Body of pancreas (tissue), 4 donors: ENCODE measurements at regions not wholly inside any gene's neighbourhood (a gene's known extent, or its start where the extent isn't known, plus 50 kb on each side); places are given as distances from the start of the nearest gene placed in this dataset.

Experiments
- ATAC-seq: fragments of 150-250 bp; one replicate; pipeline ENCODE4 v1.9.1; 2016
- DNase-seq, 4 donors: peaks; one replicate each; pipeline ENCODE4 v3.0.0-alpha.2; 2019
- H3K27ac ChIP-seq, 4 donors: fragments of 200-600 bp; sonication (generic); 1 replicate in 3 of 4; 2 replicates in 1 of 4; pipeline versions ENCODE4 v1.5.1 to v1.6.1; 2016 to 2019; ENCODE audit warnings: mild to moderate bottlenecking in 1 of 4, mixed read lengths in 1 of 4, moderate library complexity in 1 of 4
- H3K27me3 ChIP-seq, 2 donors: fragments of 200-600 bp; sonication (generic); one replicate each; pipeline ENCODE4 v1.6.0; 2016; ENCODE audit warnings: mild to moderate bottlenecking in 1 of 2
- H3K36me3 ChIP-seq, 2 donors: fragments of 200-600 bp; sonication (generic); replicated peaks in 1 of 2; 2 replicates each; pipeline ENCODE4 v1.5.1; 2016; ENCODE audit warnings: low read depth in 2 of 2; ENCODE audit not compliant: insufficient read depth in 1 of 2
- H3K4me1 ChIP-seq: fragments of 200-600 bp; sonication (generic); one replicate; pipeline ENCODE4 v1.6.0; 2016
- H3K4me3 ChIP-seq, 2 donors: fragments of 200-600 bp; sonication (generic); 1 replicate in 1 of 2; 2 replicates in 1 of 2; pipeline ENCODE4 v1.5.1; 2016 to 2019
- H3K9me3 ChIP-seq, 3 donors: fragments of 200-600 bp; sonication (generic); 1 replicate in 2 of 3; 2 replicates in 1 of 3; pipeline ENCODE4 v1.5.1; 2016
- POLR2A ChIP-seq, 3 donors: fragments of 450-650 bp; IDR thresholded peaks; one replicate each; pipeline ENCODE4 v1.6.1; 2016; ENCODE audit warnings: antibody characterized with exemption in 3 of 3, mild to moderate bottlenecking in 2 of 3
- WGBS, 2 donors: methylation state at CpG; one replicate each; pipeline ENCODE4 v1.1.5; 2017; 5-methylcytosine and 5-hydroxymethylcytosine counted together
- intact Hi-C: fragments of 100-400 bp; cut with DNase I; formaldehyde crosslinking; loops from one replicate; pipeline ENCODE4 v1.15.1; 2023
- TF ChIP-seq, protein P1 (sequence below), 7 experiments: fragments of 450-650 bp in 4 of 7; fragments of 200-600 bp in 3 of 7; sonication (generic) in 3 of 7; IDR thresholded peaks; one replicate each; pipeline ENCODE4 v1.5.1; 2016 to 2019; ENCODE audit warnings: antibody characterized with exemption in 7 of 7

DNA sequence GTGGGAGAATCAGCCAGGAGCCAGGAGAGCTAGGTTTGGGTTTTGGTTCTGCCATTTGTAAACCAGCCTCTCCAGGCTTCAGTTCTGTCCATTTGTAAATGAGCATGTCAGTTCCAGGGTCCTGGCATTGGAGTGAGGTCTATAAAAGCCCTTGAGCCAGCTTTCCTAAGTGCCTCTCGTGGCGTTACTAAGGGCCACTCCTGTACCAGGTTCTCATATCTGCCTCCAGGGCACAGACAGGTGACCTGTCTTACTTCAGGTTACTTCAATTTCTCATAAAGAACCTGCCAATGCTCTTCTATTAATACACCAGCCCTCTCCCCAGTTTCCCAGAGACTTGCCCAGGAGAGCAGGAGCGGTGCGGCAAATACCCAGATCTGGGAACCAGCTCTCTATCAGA, 101.9 kb downstream of the VEGFA start:
- intact Hi-C loops, result no loop called here
- DNase-seq (no peak), ATAC-seq (no peak)
- Histone ChIP-seq H3K36me3 (no peaks in the 10 kb centered on the region), H3K4me3 (no peak overlapping the region), H3K4me1 (peaks cover 27% of the 10 kb centered on the region), H3K9me3 (no peaks in the 10 kb centered on the region), H3K27me3 (no peaks in the 10 kb centered on the region), H3K27ac (no peak overlapping the region)
- WGBS, 2 donors, result 94 to 96% methylated on average over 4 of the region's 4 CpGs
- TF ChIP-seq, protein P1, sequence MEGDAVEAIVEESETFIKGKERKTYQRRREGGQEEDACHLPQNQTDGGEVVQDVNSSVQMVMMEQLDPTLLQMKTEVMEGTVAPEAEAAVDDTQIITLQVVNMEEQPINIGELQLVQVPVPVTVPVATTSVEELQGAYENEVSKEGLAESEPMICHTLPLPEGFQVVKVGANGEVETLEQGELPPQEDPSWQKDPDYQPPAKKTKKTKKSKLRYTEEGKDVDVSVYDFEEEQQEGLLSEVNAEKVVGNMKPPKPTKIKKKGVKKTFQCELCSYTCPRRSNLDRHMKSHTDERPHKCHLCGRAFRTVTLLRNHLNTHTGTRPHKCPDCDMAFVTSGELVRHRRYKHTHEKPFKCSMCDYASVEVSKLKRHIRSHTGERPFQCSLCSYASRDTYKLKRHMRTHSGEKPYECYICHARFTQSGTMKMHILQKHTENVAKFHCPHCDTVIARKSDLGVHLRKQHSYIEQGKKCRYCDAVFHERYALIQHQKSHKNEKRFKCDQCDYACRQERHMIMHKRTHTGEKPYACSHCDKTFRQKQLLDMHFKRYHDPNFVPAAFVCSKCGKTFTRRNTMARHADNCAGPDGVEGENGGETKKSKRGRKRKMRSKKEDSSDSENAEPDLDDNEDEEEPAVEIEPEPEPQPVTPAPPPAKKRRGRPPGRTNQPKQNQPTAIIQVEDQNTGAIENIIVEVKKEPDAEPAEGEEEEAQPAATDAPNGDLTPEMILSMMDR (IDR thresholded peaks at IDR 0.05), result no peak
- no peak for TF ChIP-seq POLR2A (IDR thresholded peaks at IDR 0.05)

GRCh38 chr6:43871284-43871683, 101.3 kb downstream of the VEGFA start:
- no peak for TF ChIP-seq POLR2A (IDR thresholded peaks at IDR 0.05)
- TF ChIP-seq, protein P1 (IDR thresholded peaks at IDR 0.05), result no peak
- WGBS, 2 donors, result 85 to 90% methylated on average over 1 of the region's 1 CpG
- ATAC-seq, result no peak
- Histone ChIP-seq H3K36me3 (no peaks in the 10 kb centered on the region), H3K4me3 (no peak overlapping the region), H3K27ac (no peak overlapping the region), H3K9me3 (no peaks in the 10 kb centered on the region), H3K4me1 (peaks cover 27% of the 10 kb centered on the region), H3K27me3 (no peaks in the 10 kb centered on the region)
- DNase-seq, result no peak
- intact Hi-C loops, result no loop called here

DNA sequence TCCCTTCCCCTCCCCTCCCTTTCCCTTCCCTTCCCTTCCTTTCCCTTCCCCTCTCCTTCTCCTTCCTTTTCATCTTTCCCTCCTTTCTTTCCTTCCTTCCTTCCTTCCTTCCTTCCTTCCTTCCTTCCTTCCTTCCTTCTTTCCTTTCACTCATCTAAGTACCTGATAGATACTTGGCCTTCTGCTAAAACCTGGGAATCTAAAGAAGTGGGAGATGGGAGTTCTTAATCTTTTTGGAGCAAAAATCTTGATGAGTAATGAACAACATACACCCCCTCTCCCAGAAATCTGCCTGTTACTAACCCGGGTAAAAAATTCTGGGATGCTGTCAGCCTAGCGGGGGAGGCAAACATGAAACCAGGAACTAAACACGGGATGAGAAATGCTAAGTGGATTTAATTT, 100.7 kb downstream of the VEGFA start:
- DNase-seq (no peak), ATAC-seq (no peak)
- TF ChIP-seq POLR2A (IDR thresholded peaks at IDR 0.05), result no peak
- TF ChIP-seq, protein P1 (IDR thresholded peaks at IDR 0.05), result no peak
- H3K27me3 ChIP-seq, result no peaks in the 10 kb centered on the region
- no peaks in the 10 kb centered on the region for H3K36me3 ChIP-seq
- WGBS, 2 donors, result 53 to 59% methylated on average over 3 of the region's 3 CpGs
- H3K4me3 ChIP-seq, result no peak overlapping the region
- H3K9me3 ChIP-seq, result no peaks in the 10 kb centered on the region
- H3K27ac ChIP-seq, result no peak overlapping the region
- intact Hi-C loops, result no loop called here
- peaks cover 25% of the 10 kb centered on the region for H3K4me1 ChIP-seq

DNA sequence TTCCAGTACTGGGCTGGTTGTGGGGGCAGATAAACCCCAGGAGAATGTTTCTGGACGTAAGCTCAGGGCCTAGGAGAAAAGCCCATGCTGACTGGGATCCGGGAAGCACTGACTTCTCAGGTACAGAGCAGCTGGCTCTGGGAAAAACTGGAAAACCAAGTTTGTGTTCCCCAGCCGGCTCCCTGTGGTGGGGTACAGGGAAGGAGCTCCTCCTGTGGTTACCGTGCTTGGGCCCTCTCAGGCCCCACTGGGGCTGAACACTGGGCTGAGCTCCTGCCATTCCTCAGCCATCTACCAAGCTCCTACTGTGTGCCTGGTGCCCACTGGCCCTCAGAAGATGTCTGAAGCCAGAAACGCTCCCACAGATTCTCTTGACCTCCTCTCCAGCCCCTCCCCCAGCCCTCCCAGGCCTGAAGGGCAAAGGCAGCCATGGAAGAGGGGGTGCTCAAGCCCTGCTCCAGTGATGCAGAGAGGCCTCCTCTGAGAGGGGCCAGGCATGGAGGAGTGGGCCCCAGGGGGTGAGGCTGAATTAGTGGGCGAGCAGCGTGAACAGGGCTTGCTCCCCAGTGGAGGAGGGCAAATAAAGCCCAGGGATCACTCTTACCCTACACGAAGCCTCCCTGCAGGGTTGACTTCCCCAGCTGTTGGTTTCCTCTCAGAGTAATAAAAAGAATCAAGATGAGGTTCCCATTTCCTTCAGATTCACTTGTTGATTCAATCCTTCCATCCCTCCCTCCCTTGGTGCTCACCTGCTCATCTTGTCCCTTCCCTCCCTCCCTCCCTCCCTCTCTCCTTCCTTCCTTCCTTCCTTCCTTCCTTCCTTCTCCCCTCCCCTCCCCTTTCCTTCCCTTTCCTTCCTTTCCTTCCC, 100.0 kb downstream of the VEGFA start:
- no peak overlapping the region for H3K4me3 ChIP-seq
- no peaks in the 10 kb centered on the region for H3K9me3 ChIP-seq
- intact Hi-C loops, result no loop called here
- H3K27ac ChIP-seq, result peak overlapping the region in 2 of 4 donors; percentile 27 to 28
- ATAC-seq (no peak), DNase-seq (no peak)
- TF ChIP-seq POLR2A (IDR thresholded peaks at IDR 0.05), result no peak
- TF ChIP-seq, protein P1 (IDR thresholded peaks at IDR 0.05), result no peak
- no peaks in the 10 kb centered on the region for H3K36me3 ChIP-seq
- peaks cover 21% of the 10 kb centered on the region for H3K4me1 ChIP-seq
- 86 to 88% methylated on average over 6 to 8 of the region's 8 CpGs for WGBS, 2 donors
- H3K27me3 ChIP-seq, result no peaks in the 10 kb centered on the region
